Caco-2 (cell line): ENCODE measurements at regions not wholly inside any gene's neighbourhood (a gene's known extent, or its start where the extent isn't known, plus 50 kb on each side); places are given as distances from the start of the nearest gene placed in this dataset.
"Not testable (repeated sequence)": the region's sequence is repeated elsewhere in the genome, so short reads cannot be mapped to it uniquely, and the experiment has no call there.

Experiments
- BruUV-seq: library from RNA; stranded (reverse); fragments of 400-500 nt; replicated peaks from 2 replicates; lab custom pipeline; 2021; lab: Mats Ljungman, UMichigan
- CTCF ChIA-PET: fragments of 300-600 bp; sonication (Branson Sonifier 250); formaldehyde crosslinking; loops from one replicate; lab custom pipeline; 2022; ENCODE audit warnings: antibody characterized with exemption; lab: Charles Lee
- POLR2A ChIA-PET: fragments of 300-600 bp; sonication (Branson Sonifier 250); formaldehyde crosslinking; loops from one replicate; lab custom pipeline; 2022; ENCODE audit warnings: antibody characterized with exemption; lab: Charles Lee
- DNase-seq, 2 experiments: peaks; one replicate each; pipeline versions ENCODE4 v3.0.0 to v3.0.0-alpha.2; 2020 to 2022
- H3K27me3 ChIP-seq: replicated peaks from 2 replicates; pipeline ENCODE4 v1.6.0; 2011; ENCODE audit warnings: low read length; ENCODE audit not compliant: control insufficient read depth, insufficient read depth
- H3K36me3 ChIP-seq: 2 replicates; pipeline ENCODE4 v1.5.1; 2011; ENCODE audit warnings: low read length; ENCODE audit not compliant: control insufficient read depth, insufficient read depth
- H3K4me1 ChIP-seq: fragments of 250-450 bp; sonication (Bioruptor Pico); 2 replicates; pipeline ENCODE4 v1.5.1; 2020; ENCODE audit warnings: mild to moderate bottlenecking
- H3K4me3 ChIP-seq: 2 replicates; pipeline ENCODE4 v1.5.1; 2011; ENCODE audit warnings: low read depth, mild to moderate bottlenecking, control low read depth, low read length
- H3K9me3 ChIP-seq: fragments of 250-450 bp; sonication (Bioruptor Pico); 2 replicates; pipeline ENCODE4 v1.5.1; 2020; ENCODE audit warnings: mild to moderate bottlenecking, moderate library complexity
- H3K27ac Mint-ChIP-seq: one replicate; pipeline ENCODE4 v1.8.0; 2022; ENCODE audit warnings: mixed read lengths; ENCODE audit not compliant: unreplicated experiment
- H3K27me3 Mint-ChIP-seq: one replicate; pipeline ENCODE4 v1.8.0; 2022; ENCODE audit warnings: mixed read lengths; ENCODE audit not compliant: insufficient read depth, unreplicated experiment
- H3K36me3 Mint-ChIP-seq: one replicate; pipeline ENCODE4 v1.8.0; 2022; ENCODE audit warnings: mild to moderate bottlenecking, mixed read lengths; ENCODE audit not compliant: insufficient read depth, unreplicated experiment
- H3K4me1 Mint-ChIP-seq: one replicate; pipeline ENCODE4 v1.8.0; 2022; ENCODE audit warnings: low read depth, mixed read lengths; ENCODE audit not compliant: unreplicated experiment
- H3K4me3 Mint-ChIP-seq: one replicate; pipeline ENCODE4 v1.8.0; 2022; ENCODE audit warnings: mild to moderate bottlenecking, moderate library complexity, mixed read lengths; ENCODE audit not compliant: unreplicated experiment
- H3K9me3 Mint-ChIP-seq: one replicate; pipeline ENCODE4 v1.8.0; 2022; ENCODE audit warnings: mixed read lengths; ENCODE audit not compliant: unreplicated experiment
- intact Hi-C: fragments of 100-400 bp; cut with micrococcal nuclease; formaldehyde crosslinking; loops from one replicate; pipeline ENCODE4 v1.10.0; 2022; ENCODE audit not compliant: unreplicated experiment
- TF ChIP-seq, protein P1 (sequence below), 2 experiments: fragments of 200-600 bp in 1 of 2; IDR thresholded peaks; 1 replicate in 1 of 2; 2 replicates in 1 of 2; pipeline versions ENCODE4 v1.5.1 to v1.8.0; 2011 to 2022; ENCODE audit warnings: antibody characterized with exemption in 1 of 2, control low read depth in 1 of 2, inconsistent platforms in 1 of 2, low read depth in 1 of 2, low read length in 1 of 2, mild to moderate bottlenecking in 1 of 2, moderate library complexity in 1 of 2; ENCODE audit not compliant: insufficient read depth in 1 of 2, severe bottlenecking in 1 of 2, unreplicated experiment in 1 of 2

DNA sequence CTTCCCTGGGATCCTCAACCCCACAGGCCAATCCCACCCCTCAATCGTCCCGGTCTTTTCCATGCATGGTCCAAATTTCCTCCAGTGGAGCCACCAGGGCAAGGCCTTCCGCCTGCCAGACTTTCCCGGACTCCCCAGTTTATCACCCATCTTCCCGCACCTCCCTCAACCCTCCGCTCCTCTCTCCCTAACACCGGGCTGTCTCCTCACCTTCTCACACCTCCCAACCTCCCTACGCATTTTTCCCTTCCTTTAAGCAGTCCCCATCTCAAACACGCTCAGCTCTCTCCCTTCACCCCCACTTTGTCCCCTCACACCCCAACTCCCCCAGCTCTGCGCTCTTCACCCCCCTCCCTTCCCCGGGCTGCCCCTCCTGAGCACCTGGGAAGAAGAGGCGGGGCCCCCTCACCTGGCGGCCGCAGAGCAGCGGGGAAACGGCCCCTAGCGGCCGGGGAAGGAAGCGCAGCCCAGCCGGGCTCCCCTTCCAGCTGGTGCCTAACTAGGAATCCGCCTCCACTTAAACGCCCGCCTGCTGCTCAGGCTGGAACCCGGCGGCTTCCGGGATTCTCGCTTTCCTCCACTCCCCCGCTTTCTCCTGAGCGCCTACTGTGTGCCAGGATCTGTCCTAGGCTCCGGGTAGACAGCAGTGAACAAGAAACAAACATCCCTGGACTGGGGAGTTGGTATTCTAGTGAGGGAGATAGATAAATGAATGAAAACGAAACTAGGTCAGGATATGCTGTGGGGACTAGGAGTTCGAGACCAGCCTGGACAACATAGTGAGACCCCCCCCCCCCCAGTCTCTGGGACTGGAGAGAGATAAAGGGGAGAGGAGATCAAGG is 126.7 kb downstream of the CRLF3 start:
- H3K9me3 ChIP-seq, H3K36me3 Mint-ChIP-seq, POLR2A ChIA-PET, H3K27me3 Mint-ChIP-seq, H3K9me3 Mint-ChIP-seq, intact Hi-C loops, BruUV-seq, H3K36me3 ChIP-seq, H3K27me3 ChIP-seq: not testable (repeated sequence)
- Mint-ChIP-seq H3K27ac (peak overlapping the region; percentile 29), H3K4me1 (peaks cover 16% of the 10 kb centered on the region), H3K4me3 (peak overlapping the region; percentile 61)
- peak overlapping the region; percentile 28 for H3K4me3 ChIP-seq
- TF ChIP-seq, protein P1, sequence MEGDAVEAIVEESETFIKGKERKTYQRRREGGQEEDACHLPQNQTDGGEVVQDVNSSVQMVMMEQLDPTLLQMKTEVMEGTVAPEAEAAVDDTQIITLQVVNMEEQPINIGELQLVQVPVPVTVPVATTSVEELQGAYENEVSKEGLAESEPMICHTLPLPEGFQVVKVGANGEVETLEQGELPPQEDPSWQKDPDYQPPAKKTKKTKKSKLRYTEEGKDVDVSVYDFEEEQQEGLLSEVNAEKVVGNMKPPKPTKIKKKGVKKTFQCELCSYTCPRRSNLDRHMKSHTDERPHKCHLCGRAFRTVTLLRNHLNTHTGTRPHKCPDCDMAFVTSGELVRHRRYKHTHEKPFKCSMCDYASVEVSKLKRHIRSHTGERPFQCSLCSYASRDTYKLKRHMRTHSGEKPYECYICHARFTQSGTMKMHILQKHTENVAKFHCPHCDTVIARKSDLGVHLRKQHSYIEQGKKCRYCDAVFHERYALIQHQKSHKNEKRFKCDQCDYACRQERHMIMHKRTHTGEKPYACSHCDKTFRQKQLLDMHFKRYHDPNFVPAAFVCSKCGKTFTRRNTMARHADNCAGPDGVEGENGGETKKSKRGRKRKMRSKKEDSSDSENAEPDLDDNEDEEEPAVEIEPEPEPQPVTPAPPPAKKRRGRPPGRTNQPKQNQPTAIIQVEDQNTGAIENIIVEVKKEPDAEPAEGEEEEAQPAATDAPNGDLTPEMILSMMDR (IDR thresholded peaks at IDR 0.05; ENCODE audit: insufficient read depth in 1 of 2, low read depth in 1 of 2, low read length in 1 of 2, severe bottlenecking in 1 of 2, unreplicated experiment in 1 of 2) = peak; percentile 92 to 95
- CTCF ChIA-PET = interaction anchor here (0.7 kb wide), 1 partner anchor 925 kb away, joined by 3 read pairs; no protein-coding TSS in a partner anchor
- peaks cover 21% of the 10 kb centered on the region for H3K4me1 ChIP-seq
- DNase-seq = peak; percentile 80 to 94

DNA sequence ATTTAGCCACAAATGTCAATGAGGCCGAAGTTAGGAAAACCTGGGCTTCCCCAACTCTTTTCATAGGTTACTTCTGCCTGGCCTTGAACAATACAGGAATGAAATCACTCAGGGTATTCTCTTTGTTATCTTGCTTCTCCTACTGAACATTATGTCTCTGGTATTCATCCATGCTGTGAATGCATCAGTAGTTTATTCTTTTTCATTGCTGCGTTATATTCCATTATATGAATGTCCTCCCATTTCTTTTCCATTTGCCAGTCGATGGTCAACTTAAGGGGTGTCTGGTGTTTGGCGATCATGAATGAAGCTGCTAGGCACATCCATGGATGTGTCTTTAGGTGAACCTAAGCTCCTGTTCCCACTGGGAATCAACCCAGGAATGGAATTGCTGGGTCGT is 128.3 kb downstream of the CRLF3 start:
- TF ChIP-seq, protein P1 (IDR thresholded peaks at IDR 0.05; ENCODE audit: insufficient read depth in 1 of 2, low read depth in 1 of 2, low read length in 1 of 2, severe bottlenecking in 1 of 2, unreplicated experiment in 1 of 2) = no peak
- Histone ChIP-seq H3K27me3 (no peaks in the 10 kb centered on the region), H3K4me3 (no peak overlapping the region), H3K9me3 (no peaks in the 10 kb centered on the region), H3K36me3 (no peaks in the 10 kb centered on the region), H3K4me1 (peaks cover 18% of the 10 kb centered on the region)
- Mint-ChIP-seq H3K36me3 (peaks cover 6% of the 10 kb centered on the region), H3K4me1 (peaks cover 16% of the 10 kb centered on the region), H3K27ac (no peak overlapping the region), H3K9me3 (no peaks in the 10 kb centered on the region), H3K27me3 (no peaks in the 10 kb centered on the region), H3K4me3 (no peak overlapping the region)
- CTCF ChIA-PET = interaction anchor here (0.8 kb wide), 1 partner anchor 19 kb away, joined by 3 read pairs; no protein-coding TSS in a partner anchor
- BruUV-seq = no TSS peak
- POLR2A ChIA-PET = no interaction called here
- intact Hi-C loops = no loop called here
- no peak for DNase-seq

DNA sequence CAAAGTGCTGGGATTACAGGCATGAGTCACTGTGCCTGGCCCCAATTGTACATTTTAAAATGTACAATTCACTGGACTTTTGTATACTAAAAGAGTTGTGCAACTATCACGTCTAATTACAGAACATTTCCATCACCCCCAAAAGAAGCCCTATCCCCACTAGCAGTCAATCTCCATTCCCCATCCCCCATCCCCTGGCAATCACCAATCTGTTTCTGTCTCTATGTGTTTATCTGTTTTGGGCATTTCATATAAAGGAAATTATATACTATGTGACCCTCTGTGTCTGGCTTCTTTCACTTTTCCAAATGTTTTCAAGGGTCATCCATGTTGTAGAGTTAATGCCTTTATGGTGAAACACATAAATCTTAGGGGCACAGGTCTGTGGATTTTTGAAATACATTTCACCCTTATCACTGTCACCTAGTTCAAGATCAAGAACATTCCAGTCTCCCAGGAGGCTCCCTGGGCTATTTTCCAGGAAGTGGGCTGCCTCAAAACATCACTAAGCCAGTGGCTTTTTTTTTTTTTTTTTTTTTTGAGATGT is 129.2 kb downstream of the CRLF3 start:
- CTCF ChIA-PET, H3K4me3 ChIP-seq, H3K27me3 Mint-ChIP-seq, POLR2A ChIA-PET, BruUV-seq, H3K36me3 Mint-ChIP-seq, DNase-seq, H3K4me3 Mint-ChIP-seq, H3K9me3 Mint-ChIP-seq, H3K27me3 ChIP-seq, H3K36me3 ChIP-seq, H3K27ac Mint-ChIP-seq, H3K9me3 ChIP-seq, intact Hi-C loops: not testable (repeated sequence)
- peaks cover 16% of the 10 kb centered on the region for H3K4me1 Mint-ChIP-seq
- H3K4me1 ChIP-seq = peaks cover 12% of the 10 kb centered on the region

DNA sequence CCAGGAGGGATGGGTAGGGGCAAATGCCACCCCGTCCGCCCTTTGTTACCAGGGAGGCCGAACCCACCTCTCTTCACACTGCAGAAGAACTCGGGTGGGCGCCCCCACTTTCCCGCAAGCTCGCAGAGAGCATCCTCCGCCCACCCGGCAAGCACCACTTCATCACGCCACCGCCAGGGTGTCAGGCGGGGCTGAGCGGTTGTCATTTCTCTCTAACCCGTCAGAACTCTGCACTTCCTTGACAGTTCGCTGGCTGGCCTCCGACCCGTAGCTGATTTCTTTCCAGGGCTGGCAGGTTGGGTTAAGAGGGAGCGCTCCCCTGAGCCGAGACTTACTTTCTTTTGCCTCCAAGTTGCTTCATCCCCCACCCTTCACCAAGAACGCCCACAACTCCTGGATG is 130.7 kb downstream of the CRLF3 start:
- H3K27me3 ChIP-seq, CTCF ChIA-PET, H3K4me3 ChIP-seq, intact Hi-C loops, DNase-seq, H3K4me1 Mint-ChIP-seq, H3K4me1 ChIP-seq, POLR2A ChIA-PET, H3K36me3 Mint-ChIP-seq, H3K36me3 ChIP-seq, H3K27ac Mint-ChIP-seq, BruUV-seq, H3K27me3 Mint-ChIP-seq, H3K9me3 Mint-ChIP-seq, H3K9me3 ChIP-seq, H3K4me3 Mint-ChIP-seq: not testable (repeated sequence)

DNA sequence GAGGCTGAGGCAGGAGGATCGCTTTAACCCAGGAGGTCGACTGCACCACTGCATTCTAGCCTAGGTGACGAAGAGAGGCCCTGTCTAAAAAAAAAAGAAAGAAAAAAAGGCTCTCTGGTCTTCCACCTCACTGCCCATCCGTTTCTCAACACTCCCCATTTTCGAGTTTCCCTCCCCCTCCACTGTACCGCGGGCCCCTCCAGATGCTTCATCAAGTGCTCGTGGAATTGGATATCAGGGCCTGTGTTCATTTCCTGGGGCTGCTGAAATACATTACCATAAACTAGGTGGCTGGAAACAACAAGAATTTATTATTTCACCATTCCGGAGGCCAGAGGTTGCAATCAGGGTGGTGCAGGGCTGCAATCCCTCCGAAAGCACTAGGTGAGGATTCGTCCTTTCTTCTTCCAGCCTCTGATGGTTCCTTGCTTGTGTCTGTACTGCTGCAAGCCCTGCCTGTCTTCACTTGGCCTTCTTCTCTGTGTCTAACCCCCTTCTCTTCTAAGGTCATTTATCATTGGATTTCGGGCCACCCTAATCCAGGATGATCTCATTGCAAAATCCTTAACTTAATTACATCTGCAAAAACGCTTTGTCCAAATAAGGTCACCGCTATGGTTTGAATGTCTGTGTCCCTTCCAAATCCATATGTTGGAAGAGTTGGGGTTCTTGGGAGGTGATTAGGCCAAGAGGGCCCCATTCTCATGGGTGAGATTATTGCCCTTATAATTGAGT is 135.1 kb downstream of the CRLF3 start:
- H3K4me1 Mint-ChIP-seq, POLR2A ChIA-PET, intact Hi-C loops, H3K4me1 ChIP-seq, H3K4me3 Mint-ChIP-seq, CTCF ChIA-PET, BruUV-seq, DNase-seq, H3K36me3 ChIP-seq, H3K36me3 Mint-ChIP-seq, H3K9me3 ChIP-seq, H3K27me3 Mint-ChIP-seq, H3K4me3 ChIP-seq, H3K27me3 ChIP-seq, H3K27ac Mint-ChIP-seq, H3K9me3 Mint-ChIP-seq: not testable (repeated sequence)
